DND-41 (cell line): ENCODE measurements at regions not wholly inside any gene's neighbourhood (a gene's known extent, or its start where the extent isn't known, plus 50 kb on each side); places are given as distances from the start of the nearest gene placed in this dataset.

Source experiments
- ATAC-seq: fragments of 200-7000 bp; cut with Tn5 transposase; 3 replicates; pipeline ENCODE4 v1.9.1; 2021; ENCODE audit warnings: low read depth; ENCODE audit not compliant: insufficient read depth
- DNase-seq: peaks from one replicate; pipeline ENCODE4 v3.0.0-alpha.2; 2020
- H2AFZ ChIP-seq: 2 replicates; pipeline ENCODE4 v1.6.0; 2012; ENCODE audit warnings: low read depth, low read length
- H3K27ac ChIP-seq: 2 replicates; pipeline ENCODE4 v1.5.1; 2012; ENCODE audit warnings: low read length, inconsistent platforms
- H3K27me3 ChIP-seq: fragments of 200-600 bp; sonication (generic); 2 replicates; pipeline ENCODE4 v1.6.0; 2012; ENCODE audit warnings: low read length, mild to moderate bottlenecking, inconsistent platforms; ENCODE audit not compliant: insufficient read depth, poor library complexity
- H3K36me3 ChIP-seq: 2 replicates; pipeline ENCODE4 v1.5.1; 2012; ENCODE audit warnings: low read length, inconsistent platforms; ENCODE audit not compliant: insufficient read depth
- H3K4me1 ChIP-seq: 2 replicates; pipeline ENCODE4 v1.5.1; 2012; ENCODE audit warnings: mild to moderate bottlenecking, low read length; ENCODE audit not compliant: insufficient read depth
- H3K4me2 ChIP-seq: 2 replicates; pipeline ENCODE4 v1.6.0; 2012; ENCODE audit warnings: mild to moderate bottlenecking, moderate library complexity, low read length, inconsistent platforms; ENCODE audit not compliant: insufficient read depth
- H3K4me3 ChIP-seq, 2 experiments: fragments of 200-600 bp in 1 of 2; shearing (Covaris generic) in 1 of 2; 2 replicates each; pipeline ENCODE4 v1.5.1; 2012 to 2016; ENCODE audit warnings: inconsistent platforms in 2 of 2, low read length in 2 of 2, mild to moderate bottlenecking in 2 of 2, low read depth in 1 of 2, moderate library complexity in 1 of 2
- H3K79me2 ChIP-seq: 2 replicates; pipeline ENCODE4 v1.6.0; 2012; ENCODE audit warnings: low read length, inconsistent platforms; ENCODE audit not compliant: insufficient read depth
- H3K9ac ChIP-seq: 2 replicates; pipeline ENCODE4 v1.6.0; 2012; ENCODE audit warnings: low read depth, mild to moderate bottlenecking, inconsistent platforms, low read length, moderate library complexity
- H3K9me3 ChIP-seq: 2 replicates; pipeline ENCODE4 v1.5.1; 2012; ENCODE audit warnings: low read length, moderate library complexity, mild to moderate bottlenecking, inconsistent platforms; ENCODE audit not compliant: insufficient read depth, severe bottlenecking
- H4K20me1 ChIP-seq: 2 replicates; pipeline ENCODE4 v1.6.0; 2012; ENCODE audit warnings: low read length; ENCODE audit not compliant: insufficient read depth
- EZH2 ChIP-seq: IDR thresholded peaks from 3 replicates; pipeline ENCODE4 v1.6.1; 2012; ENCODE audit warnings: borderline replicate concordance, low read depth, mild to moderate bottlenecking, moderate library complexity, low read length, inconsistent platforms; ENCODE audit not compliant: severe bottlenecking
- TF ChIP-seq, protein P1 (sequence below): IDR thresholded peaks from 2 replicates; pipeline ENCODE4 v1.5.1; 2012; ENCODE audit warnings: borderline replicate concordance, low read length, moderate library complexity, mild to moderate bottlenecking; ENCODE audit not compliant: poor library complexity, severe bottlenecking; ENCODE audit errors: extremely low read depth

DNA sequence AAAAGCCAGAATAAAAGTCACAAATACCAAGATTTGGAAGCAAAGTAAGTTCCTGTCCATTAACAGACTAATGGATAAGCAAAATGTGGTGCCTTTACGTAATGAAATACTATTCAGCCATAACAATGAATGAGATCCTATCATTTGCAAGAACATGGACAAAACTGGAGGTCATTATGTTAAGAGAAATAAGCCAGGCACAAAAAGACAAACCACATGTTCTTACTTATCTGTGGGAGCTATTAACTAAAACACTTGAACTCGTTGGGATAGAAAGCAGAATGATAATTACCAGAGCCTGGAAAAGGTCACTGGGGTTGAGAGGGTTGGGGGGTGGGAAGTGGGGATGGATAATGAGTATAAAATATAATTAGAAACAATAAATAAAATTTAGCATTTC, 1015.9 kb downstream of the OTOL1 start:
- H3K4me1 ChIP-seq: no peaks in the 10 kb centered on the region
- H3K9ac ChIP-seq: no peak overlapping the region
- H3K79me2 ChIP-seq: no peaks in the 10 kb centered on the region
- H4K20me1 ChIP-seq: no peaks in the 10 kb centered on the region
- H2AFZ ChIP-seq: no peak overlapping the region
- TF ChIP-seq, protein P1, sequence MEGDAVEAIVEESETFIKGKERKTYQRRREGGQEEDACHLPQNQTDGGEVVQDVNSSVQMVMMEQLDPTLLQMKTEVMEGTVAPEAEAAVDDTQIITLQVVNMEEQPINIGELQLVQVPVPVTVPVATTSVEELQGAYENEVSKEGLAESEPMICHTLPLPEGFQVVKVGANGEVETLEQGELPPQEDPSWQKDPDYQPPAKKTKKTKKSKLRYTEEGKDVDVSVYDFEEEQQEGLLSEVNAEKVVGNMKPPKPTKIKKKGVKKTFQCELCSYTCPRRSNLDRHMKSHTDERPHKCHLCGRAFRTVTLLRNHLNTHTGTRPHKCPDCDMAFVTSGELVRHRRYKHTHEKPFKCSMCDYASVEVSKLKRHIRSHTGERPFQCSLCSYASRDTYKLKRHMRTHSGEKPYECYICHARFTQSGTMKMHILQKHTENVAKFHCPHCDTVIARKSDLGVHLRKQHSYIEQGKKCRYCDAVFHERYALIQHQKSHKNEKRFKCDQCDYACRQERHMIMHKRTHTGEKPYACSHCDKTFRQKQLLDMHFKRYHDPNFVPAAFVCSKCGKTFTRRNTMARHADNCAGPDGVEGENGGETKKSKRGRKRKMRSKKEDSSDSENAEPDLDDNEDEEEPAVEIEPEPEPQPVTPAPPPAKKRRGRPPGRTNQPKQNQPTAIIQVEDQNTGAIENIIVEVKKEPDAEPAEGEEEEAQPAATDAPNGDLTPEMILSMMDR: no peak
- TF ChIP-seq EZH2: no peak
- no peaks in the 10 kb centered on the region for H3K36me3 ChIP-seq
- ATAC-seq (no peak), DNase-seq (no peak)
- no peaks in the 10 kb centered on the region for H3K27me3 ChIP-seq
- no peak overlapping the region for H3K4me3 ChIP-seq
- no peak overlapping the region for H3K4me2 ChIP-seq
- no peak overlapping the region for H3K27ac ChIP-seq
- no peaks in the 10 kb centered on the region for H3K9me3 ChIP-seq

DNA sequence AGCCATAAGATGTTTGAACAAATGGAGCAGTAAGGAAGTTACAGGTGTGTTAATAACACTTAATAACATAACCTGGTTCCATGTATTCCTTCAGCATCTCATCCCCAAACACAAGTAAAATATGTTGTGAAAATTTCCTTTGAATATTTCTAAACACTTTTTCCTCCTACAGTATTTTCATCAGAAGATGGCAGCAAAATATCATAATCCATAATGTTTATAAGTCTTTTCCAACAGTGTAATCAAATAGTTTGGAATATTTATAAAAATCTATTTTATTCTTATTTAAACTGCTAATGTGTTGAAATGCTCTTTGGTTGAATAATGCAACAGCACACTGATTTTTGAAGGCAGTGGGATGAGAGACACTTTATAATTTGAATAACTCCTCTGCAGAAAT, 1020.5 kb downstream of the OTOL1 start:
- ATAC-seq (no peak), DNase-seq (no peak)
- no peak overlapping the region for H3K27ac ChIP-seq
- H4K20me1 ChIP-seq: no peaks in the 10 kb centered on the region
- no peak overlapping the region for H2AFZ ChIP-seq
- no peak for TF ChIP-seq EZH2
- TF ChIP-seq, protein P1: peak; percentile 35
- H3K27me3 ChIP-seq: no peaks in the 10 kb centered on the region
- no peaks in the 10 kb centered on the region for H3K79me2 ChIP-seq
- H3K9ac ChIP-seq: no peak overlapping the region
- no peaks in the 10 kb centered on the region for H3K9me3 ChIP-seq
- H3K36me3 ChIP-seq: peaks cover 7% of the 10 kb centered on the region; the same call in 1 of the 2 replicates
- H3K4me3 ChIP-seq: no peak overlapping the region
- H3K4me2 ChIP-seq: no peak overlapping the region
- peaks cover 20% of the 10 kb centered on the region for H3K4me1 ChIP-seq

DNA sequence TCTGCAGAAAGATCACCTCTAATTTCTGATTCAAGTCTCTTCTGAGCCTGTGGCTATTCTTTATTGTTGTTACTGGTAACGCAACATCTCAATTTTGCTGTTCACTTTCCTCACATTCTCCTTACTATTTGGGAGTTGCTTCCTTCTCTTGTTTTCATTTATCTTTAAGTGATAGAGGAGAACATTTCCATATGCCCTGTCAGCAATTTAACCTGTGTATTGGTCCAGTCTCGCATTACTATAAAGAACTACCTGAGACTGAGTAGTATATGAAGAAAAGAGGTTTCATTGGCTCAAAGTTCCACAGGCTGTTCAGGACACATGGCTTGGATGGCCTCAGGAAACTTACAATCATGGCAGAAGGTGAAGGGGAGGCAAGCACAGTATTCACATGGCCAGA, 1025.1 kb downstream of the OTOL1 start:
- H3K9me3 ChIP-seq: no peaks in the 10 kb centered on the region
- H3K27ac ChIP-seq: no peak overlapping the region
- H3K9ac ChIP-seq: no peak overlapping the region
- H3K27me3 ChIP-seq: no peaks in the 10 kb centered on the region
- TF ChIP-seq EZH2: no peak
- TF ChIP-seq, protein P1: no peak
- no peak for ATAC-seq
- H3K4me2 ChIP-seq: no peak overlapping the region
- no peaks in the 10 kb centered on the region for H4K20me1 ChIP-seq
- H3K4me1 ChIP-seq: peaks cover 20% of the 10 kb centered on the region
- H3K36me3 ChIP-seq: peaks cover 7% of the 10 kb centered on the region; the same call in 1 of the 2 replicates
- no peak overlapping the region for H2AFZ ChIP-seq
- no peak for DNase-seq
- H3K4me3 ChIP-seq: no peak overlapping the region
- no peaks in the 10 kb centered on the region for H3K79me2 ChIP-seq
